Adrenal gland (tissue), 5 donors: ENCODE measurements at regions not wholly inside any gene's neighbourhood (a gene's known extent, or its start where the extent isn't known, plus 50 kb on each side); places are given as distances from the start of the nearest gene placed in this dataset.

Experiments used
- CTCF ChIP-seq, 6 experiments: fragments of 450-650 bp in 4 of 6; fragments of 200-600 bp in 2 of 6; sonication (generic) in 1 of 6; IDR thresholded peaks; 1 replicate in 5 of 6; 2 replicates in 1 of 6; pipeline versions ENCODE4 v1.5.1 to v1.8.0; 2016 to 2021; ENCODE audit warnings: antibody characterized with exemption in 6 of 6, mild to moderate bottlenecking in 2 of 6, moderate library complexity in 1 of 6
- POLR2A ChIP-seq, 2 donors: fragments of 450-650 bp; IDR thresholded peaks; one replicate each; pipeline ENCODE4 v1.6.1; 2017; ENCODE audit warnings: antibody characterized with exemption in 2 of 2, mild to moderate bottlenecking in 2 of 2, moderate library complexity in 1 of 2
- donor health status: DM: no; HTN: no; CAD: no.

- no peak for TF ChIP-seq POLR2A (IDR thresholded peaks at IDR 0.05)
- TF ChIP-seq CTCF (IDR thresholded peaks at IDR 0.05) = no peak
These were observed 234.3 kb downstream of the SH2D4B start for GRCh38 chr10:80771902-80772555.
